ENCODE measurements at regions not wholly inside any gene's neighbourhood (a gene's known extent, or its start where the extent isn't known, plus 50 kb on each side); places are given as distances from the start of the nearest gene placed in this dataset.
"Not testable (repeated sequence)": the region's sequence is repeated elsewhere in the genome, so short reads cannot be mapped to it uniquely, and the experiment has no call there.

- DNase-seq = no peak
Observed at GRCh38 chr1:224539971-224540370, 76.1 kb upstream of the CNIH3 start.

GRCh38 chr1:224540535-224540934 lies 75.6 kb upstream of the CNIH3 start:
- DNase-seq = no peak

GRCh38 chr1:224541072-224541790 lies 74.9 kb upstream of the CNIH3 start:
- no peak for DNase-seq

GRCh38 chr1:224541901-224542630 lies 74.1 kb upstream of the CNIH3 start:
- no peak for DNase-seq

GRCh38 chr1:224542783-224543440 lies 73.2 kb upstream of the CNIH3 start:
- DNase-seq = no peak

- DNase-seq = no peak
Observed at GRCh38 chr1:224543453-224543852, 72.7 kb upstream of the CNIH3 start.

GRCh38 chr1:224544346-224545110 lies 71.6 kb upstream of the CNIH3 start:
- DNase-seq = no peak

- DNase-seq = no peak
Observed at GRCh38 chr1:224545571-224545970, 70.5 kb upstream of the CNIH3 start.

- DNase-seq = no peak
Observed at GRCh38 chr1:224548676-224549075, 67.4 kb upstream of the CNIH3 start.

- DNase-seq = not testable (repeated sequence)
Observed at GRCh38 chr1:224551189-224551588, 64.9 kb upstream of the CNIH3 start.

- no peak for DNase-seq
Observed at GRCh38 chr1:224554056-224554455, 62.1 kb upstream of the CNIH3 start.

GRCh38 chr1:224554620-224555259 lies 61.4 kb upstream of the CNIH3 start:
- DNase-seq = no peak

- no peak for DNase-seq
Observed at GRCh38 chr1:224558904-224559303, 57.2 kb upstream of the CNIH3 start.

- DNase-seq = no peak
Observed at GRCh38 chr1:224559981-224560728, 56.0 kb upstream of the CNIH3 start.

- not testable (repeated sequence) for DNase-seq
Observed at GRCh38 chr1:224562881-224563280, 53.2 kb upstream of the CNIH3 start.

- no peak for DNase-seq
Observed at GRCh38 chr1:224563666-224564065, 52.5 kb upstream of the CNIH3 start.

- no peak for DNase-seq
Observed at GRCh38 chr1:224564454-224565084, 51.5 kb upstream of the CNIH3 start.

- peak; percentile 65 for DNase-seq
Observed at GRCh38 chr1:224565186-224565585, 50.9 kb upstream of the CNIH3 start.

GRCh38 chr1:224565611-224566406 lies 50.3 kb upstream of the CNIH3 start:
- no peak for DNase-seq
